Neutrophil (primary cell): ENCODE measurements at regions not wholly inside any gene's neighbourhood (a gene's known extent, or its start where the extent isn't known, plus 50 kb on each side); places are given as distances from the start of the nearest gene placed in this dataset.

Source experiments
- H3K27ac ChIP-seq: fragments of 200-600 bp; sonication (generic); 2 replicates; pipeline ENCODE4 v1.5.1; 2016; ENCODE audit warnings: mild to moderate bottlenecking, moderate library complexity
- H3K27me3 ChIP-seq: fragments of 200-600 bp; sonication (generic); 2 replicates; pipeline ENCODE4 v1.6.0; 2016; ENCODE audit warnings: mild to moderate bottlenecking
- H3K36me3 ChIP-seq: fragments of 200-600 bp; sonication (generic); 2 replicates; pipeline ENCODE4 v1.5.1; 2017
- H3K4me1 ChIP-seq, 2 experiments: fragments of 200-600 bp in 1 of 2; sonication (generic) in 1 of 2; 1 replicate in 1 of 2; 2 replicates in 1 of 2; pipeline versions ENCODE4 v1.5.1 to v1.6.1; 2013 to 2016; ENCODE audit warnings: low read depth in 1 of 2, low read length in 1 of 2, mild to moderate bottlenecking in 1 of 2, moderate library complexity in 1 of 2; ENCODE audit not compliant: control insufficient read depth in 1 of 2, insufficient read depth in 1 of 2
- H3K4me3 ChIP-seq, 2 experiments: fragments of 200-600 bp in 1 of 2; sonication (generic) in 1 of 2; 1 replicate in 1 of 2; 2 replicates in 1 of 2; pipeline ENCODE4 v1.5.1; 2013 to 2016; ENCODE audit warnings: low read depth in 1 of 2, low read length in 1 of 2, mild to moderate bottlenecking in 1 of 2, moderate library complexity in 1 of 2
- H3K9me3 ChIP-seq: fragments of 200-600 bp; sonication (generic); 2 replicates; pipeline ENCODE4 v1.5.1; 2016
- CTCF ChIP-seq: fragments of 200-600 bp; sonication (generic); IDR thresholded peaks from 2 replicates; pipeline ENCODE4 v1.5.1; 2016; ENCODE audit warnings: antibody characterized with exemption

DNA sequence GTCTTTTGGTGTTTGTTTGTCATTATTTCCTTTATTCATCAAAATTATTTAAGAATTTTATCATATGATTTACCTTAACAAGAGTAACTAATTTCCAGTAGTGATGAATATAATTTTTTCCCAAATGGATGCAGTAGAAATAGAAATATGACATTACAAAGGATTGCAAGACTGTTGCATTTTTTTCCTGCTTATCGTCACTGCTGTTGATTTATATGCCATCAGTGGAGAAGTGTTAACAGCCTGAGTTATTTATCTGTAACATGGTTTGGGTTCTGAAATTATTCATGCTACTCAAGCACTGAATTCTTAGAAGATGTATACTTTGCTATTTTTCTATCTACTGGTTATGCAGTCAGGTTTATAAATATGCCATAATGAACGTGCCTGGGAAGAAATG lies 68.6 kb downstream of the TMEM100 start:
- no peaks in the 10 kb centered on the region for H3K9me3 ChIP-seq
- no peak for TF ChIP-seq CTCF

DNA sequence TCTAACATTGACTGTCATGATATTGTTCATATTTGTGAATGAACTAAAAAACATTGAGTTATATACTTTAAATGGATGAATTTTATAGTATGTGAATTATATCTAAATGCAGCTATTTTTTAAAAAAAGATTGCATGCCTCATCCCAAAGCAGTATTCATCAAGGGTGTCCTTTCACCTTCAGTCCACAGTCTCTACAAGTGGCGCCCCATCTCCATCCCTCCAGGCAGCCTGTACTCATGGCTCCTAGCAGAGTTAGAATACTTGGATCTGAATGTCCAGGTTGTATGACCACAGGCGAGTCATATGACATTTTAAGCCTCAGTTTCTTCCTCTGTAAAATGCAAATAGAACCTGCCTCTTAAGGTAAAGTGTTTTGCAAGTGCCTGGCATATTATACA lies 69.8 kb downstream of the TMEM100 start:
- no peaks in the 10 kb centered on the region for H3K36me3 ChIP-seq
- H3K4me1 ChIP-seq, result peaks cover 9 to 17% of the 10 kb centered on the region in 2 experiments
- no peaks in the 10 kb centered on the region for H3K27me3 ChIP-seq
- H3K9me3 ChIP-seq, result no peaks in the 10 kb centered on the region
- H3K4me3 ChIP-seq, result no peak overlapping the region
- no peak overlapping the region for H3K27ac ChIP-seq
- TF ChIP-seq CTCF, result no peak

More for the DNA sequence above, 68.6 kb downstream of the TMEM100 start:
- Histone ChIP-seq H3K27me3 (no peaks in the 10 kb centered on the region), H3K36me3 (no peaks in the 10 kb centered on the region), H3K4me3 (no peak overlapping the region), H3K4me1 (peaks cover 9 to 17% of the 10 kb centered on the region in 2 experiments), H3K27ac (no peak overlapping the region)

- peaks cover 9 to 17% of the 10 kb centered on the region in 2 experiments for H3K4me1 ChIP-seq
- no peaks in the 10 kb centered on the region for H3K9me3 ChIP-seq
- no peaks in the 10 kb centered on the region for H3K27me3 ChIP-seq
- TF ChIP-seq CTCF, result no peak
- H3K4me3 ChIP-seq, result no peak overlapping the region
- no peaks in the 10 kb centered on the region for H3K36me3 ChIP-seq
- no peak overlapping the region for H3K27ac ChIP-seq
Measured at GRCh38 chr17:55652114-55652823, 70.4 kb downstream of the TMEM100 start.

GRCh38 chr17:55649957-55650597 lies 72.6 kb downstream of the TMEM100 start:
- Histone ChIP-seq H3K27ac (no peak overlapping the region), H3K4me3 (no peak overlapping the region), H3K36me3 (no peaks in the 10 kb centered on the region), H3K27me3 (no peaks in the 10 kb centered on the region), H3K9me3 (no peaks in the 10 kb centered on the region), H3K4me1 (peaks cover 6 to 15% of the 10 kb centered on the region in 2 experiments)
- no peak for TF ChIP-seq CTCF

GRCh38 chr17:55648086-55648485 lies 74.6 kb downstream of the TMEM100 start:
- no peak overlapping the region for H3K27ac ChIP-seq

More at GRCh38 chr17:55648086-55648485, 74.6 kb downstream of the TMEM100 start:
- no peaks in the 10 kb centered on the region for H3K9me3 ChIP-seq
- no peak overlapping the region for H3K4me3 ChIP-seq
- H3K4me1 ChIP-seq, result peaks cover 6 to 10% of the 10 kb centered on the region in 2 experiments
- H3K27me3 ChIP-seq, result no peaks in the 10 kb centered on the region
- TF ChIP-seq CTCF, result no peak
- H3K36me3 ChIP-seq, result no peaks in the 10 kb centered on the region
